Keratinocyte (primary cell): ENCODE measurements at regions not wholly inside any gene's neighbourhood (a gene's known extent, or its start where the extent isn't known, plus 50 kb on each side); places are given as distances from the start of the nearest gene placed in this dataset.

Experiments used
- DNase-seq: peaks from one replicate; pipeline ENCODE4 v3.0.0-alpha.2; 2011; ENCODE audit warnings: low read depth, missing footprints, low spot score
- FAIRE-seq: peaks from 2 replicates; lab custom pipeline; 2011; peaks lifted over from hg19 to GRCh38; lab: Jason Lieb, UNC
- H2AFZ ChIP-seq: 2 replicates; pipeline ENCODE4 v1.6.0; 2012; ENCODE audit warnings: low read length, control low read depth, inconsistent platforms; ENCODE audit not compliant: control insufficient read depth
- H3K27ac ChIP-seq: 2 replicates; pipeline ENCODE4 v1.5.1; 2011; ENCODE audit warnings: low read length; ENCODE audit not compliant: control insufficient read depth, insufficient read depth
- H3K27me3 ChIP-seq: 3 replicates; pipeline ENCODE4 v1.6.0; 2011; ENCODE audit warnings: low read length; ENCODE audit not compliant: control insufficient read depth, insufficient read depth; ENCODE audit errors: extremely low read depth
- H3K36me3 ChIP-seq, 2 experiments: 2 replicates in 1 of 2; 3 replicates in 1 of 2; pipeline ENCODE4 v1.5.1; 2011; ENCODE audit warnings: low read length in 2 of 2, mild to moderate bottlenecking in 1 of 2; ENCODE audit not compliant: control insufficient read depth in 2 of 2, insufficient read depth in 2 of 2; ENCODE audit errors: extremely low read depth in 1 of 2
- H3K4me1 ChIP-seq: 3 replicates; pipeline ENCODE4 v1.5.1; 2011; ENCODE audit warnings: low read length; ENCODE audit not compliant: control insufficient read depth, insufficient read depth; ENCODE audit errors: extremely low read depth
- H3K4me2 ChIP-seq: 3 replicates; pipeline ENCODE4 v1.6.0; 2011; ENCODE audit warnings: low read depth, low read length; ENCODE audit not compliant: control insufficient read depth, insufficient read depth; ENCODE audit errors: extremely low read depth
- H3K4me3 ChIP-seq, 3 experiments: fragments of 200-600 bp in 1 of 3; sonication (generic) in 1 of 3; 2 replicates in 2 of 3; 3 replicates in 1 of 3; pipeline ENCODE4 v1.5.1; 2011 to 2016; ENCODE audit warnings: low read length in 3 of 3, mild to moderate bottlenecking in 3 of 3, control low read depth in 2 of 3, inconsistent platforms in 1 of 3, low read depth in 1 of 3, mixed read lengths in 1 of 3, mixed run types in 1 of 3, moderate library complexity in 1 of 3; ENCODE audit not compliant: control insufficient read depth in 2 of 3, insufficient read depth in 2 of 3; ENCODE audit errors: extremely low read depth in 1 of 3
- H3K79me2 ChIP-seq: 2 replicates; pipeline ENCODE4 v1.6.0; 2012; ENCODE audit warnings: low read length; ENCODE audit not compliant: control insufficient read depth, insufficient read depth
- H3K9ac ChIP-seq: 3 replicates; pipeline ENCODE4 v1.6.0; 2011; ENCODE audit warnings: low read length; ENCODE audit not compliant: control insufficient read depth, insufficient read depth; ENCODE audit errors: extremely low read depth
- H3K9me1 ChIP-seq: 3 replicates; pipeline ENCODE4 v1.6.0; 2011; ENCODE audit warnings: low read length; ENCODE audit not compliant: control insufficient read depth, insufficient read depth; ENCODE audit errors: extremely low read depth
- H3K9me3 ChIP-seq: 2 replicates; pipeline ENCODE4 v1.5.1; 2012; ENCODE audit warnings: low read depth, low read length; ENCODE audit not compliant: control insufficient read depth
- H4K20me1 ChIP-seq: 3 replicates; pipeline ENCODE4 v1.6.0; 2011; ENCODE audit warnings: low read length; ENCODE audit not compliant: control insufficient read depth, insufficient read depth; ENCODE audit errors: extremely low read depth
- EZH2 ChIP-seq: IDR thresholded peaks from one replicate; pipeline ENCODE4 v1.6.1; 2012; ENCODE audit warnings: inconsistent platforms, mild to moderate bottlenecking, low read length, moderate library complexity
- dilution Hi-C: fragments of 300-500 bp; cut with MboI; formaldehyde crosslinking; loops from one replicate; pipeline ENCODE4 v1.7.0; 2020; ENCODE audit warnings: low sequenced_read_pairs; ENCODE audit not compliant: extremely low pct_ligation_motif_present
- TF ChIP-seq, protein P1 (sequence below), 3 experiments: IDR thresholded peaks in 1 of 3; conservative IDR thresholded peaks in 1 of 3; optimal IDR thresholded peaks in 1 of 3; 2 replicates in 2 of 3; 3 replicates in 1 of 3; pipeline versions ENCODE3 to v1.5.1; 2011; ENCODE audit warnings: low read length in 3 of 3, mild to moderate bottlenecking in 3 of 3, moderate library complexity in 2 of 3, control low read depth in 1 of 3, inconsistent platforms in 1 of 3; ENCODE audit not compliant: insufficient read depth in 2 of 3; ENCODE audit errors: extremely low read depth in 1 of 3

DNA sequence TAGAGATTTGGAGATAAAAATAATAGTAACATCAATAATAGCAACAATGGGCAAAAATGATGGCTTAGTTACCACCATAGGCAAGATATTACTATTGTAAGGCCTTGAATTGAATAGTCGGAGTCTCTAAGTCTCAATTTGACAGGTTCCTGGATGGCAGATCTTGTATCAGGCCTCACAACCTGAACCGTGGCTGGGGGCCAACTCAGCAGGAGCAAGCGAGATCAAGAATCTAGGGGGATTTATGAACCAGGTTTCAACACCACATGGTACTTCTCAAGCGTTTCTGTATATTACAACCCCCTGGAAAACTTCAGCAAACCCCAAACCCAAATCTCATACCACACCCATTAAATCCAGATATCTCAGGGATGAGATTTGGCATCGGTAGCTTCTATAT is 573.8 kb downstream of the LIG4 start:
- H4K20me1 ChIP-seq = no peaks in the 10 kb centered on the region
- H3K27me3 ChIP-seq = no peaks in the 10 kb centered on the region
- FAIRE-seq (no peak), DNase-seq (no peak)
- H3K4me3 ChIP-seq = no peak overlapping the region
- H2AFZ ChIP-seq = no peak overlapping the region
- TF ChIP-seq, protein P1, sequence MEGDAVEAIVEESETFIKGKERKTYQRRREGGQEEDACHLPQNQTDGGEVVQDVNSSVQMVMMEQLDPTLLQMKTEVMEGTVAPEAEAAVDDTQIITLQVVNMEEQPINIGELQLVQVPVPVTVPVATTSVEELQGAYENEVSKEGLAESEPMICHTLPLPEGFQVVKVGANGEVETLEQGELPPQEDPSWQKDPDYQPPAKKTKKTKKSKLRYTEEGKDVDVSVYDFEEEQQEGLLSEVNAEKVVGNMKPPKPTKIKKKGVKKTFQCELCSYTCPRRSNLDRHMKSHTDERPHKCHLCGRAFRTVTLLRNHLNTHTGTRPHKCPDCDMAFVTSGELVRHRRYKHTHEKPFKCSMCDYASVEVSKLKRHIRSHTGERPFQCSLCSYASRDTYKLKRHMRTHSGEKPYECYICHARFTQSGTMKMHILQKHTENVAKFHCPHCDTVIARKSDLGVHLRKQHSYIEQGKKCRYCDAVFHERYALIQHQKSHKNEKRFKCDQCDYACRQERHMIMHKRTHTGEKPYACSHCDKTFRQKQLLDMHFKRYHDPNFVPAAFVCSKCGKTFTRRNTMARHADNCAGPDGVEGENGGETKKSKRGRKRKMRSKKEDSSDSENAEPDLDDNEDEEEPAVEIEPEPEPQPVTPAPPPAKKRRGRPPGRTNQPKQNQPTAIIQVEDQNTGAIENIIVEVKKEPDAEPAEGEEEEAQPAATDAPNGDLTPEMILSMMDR (optimal IDR thresholded peaks at IDR 0.05 in 1 of 3, IDR thresholded peaks at IDR 0.05 in 1 of 3, conservative IDR thresholded peaks at IDR 0.05 in 1 of 3; ENCODE audit: extremely low read depth in 1 of 3, insufficient read depth in 2 of 3, low read length in 3 of 3) = no peak
- TF ChIP-seq EZH2 = no peak
- no peaks in the 10 kb centered on the region for H3K79me2 ChIP-seq
- H3K9me1 ChIP-seq = no peaks in the 10 kb centered on the region
- no peak overlapping the region for H3K4me2 ChIP-seq
- H3K27ac ChIP-seq = no peak overlapping the region
- H3K4me1 ChIP-seq = no peaks in the 10 kb centered on the region
- no peaks in the 10 kb centered on the region for H3K36me3 ChIP-seq
- H3K9me3 ChIP-seq = no peaks in the 10 kb centered on the region
- no peak overlapping the region for H3K9ac ChIP-seq
- dilution Hi-C loops = no loop called here

DNA sequence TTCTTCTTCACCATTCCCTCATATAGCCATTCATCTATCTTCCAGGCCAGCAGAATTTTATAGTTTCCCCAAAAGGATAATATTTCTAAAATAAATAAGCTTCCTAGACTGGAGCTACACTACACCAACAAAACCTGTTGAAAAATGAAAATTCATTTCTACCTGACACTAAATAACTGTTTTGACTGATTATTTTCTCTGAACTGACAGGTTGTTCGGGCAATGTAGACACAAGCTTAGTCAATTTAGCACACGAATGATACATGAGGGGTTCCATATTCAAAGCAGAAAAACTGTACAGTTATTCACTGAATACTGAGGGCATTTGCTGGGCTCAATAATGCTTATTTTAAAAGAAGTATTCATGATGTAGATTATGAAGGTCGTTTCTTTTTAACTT is 589.7 kb downstream of the LIG4 start:
- no peak for FAIRE-seq
- dilution Hi-C loops = no loop called here

More for the DNA sequence above, 589.7 kb downstream of the LIG4 start:
- H2AFZ ChIP-seq = no peak overlapping the region
- no peaks in the 10 kb centered on the region for H3K79me2 ChIP-seq
- H4K20me1 ChIP-seq = no peaks in the 10 kb centered on the region
- TF ChIP-seq EZH2 = no peak
- TF ChIP-seq, protein P1 (optimal IDR thresholded peaks at IDR 0.05 in 1 of 3, IDR thresholded peaks at IDR 0.05 in 1 of 3, conservative IDR thresholded peaks at IDR 0.05 in 1 of 3; ENCODE audit: extremely low read depth in 1 of 3, insufficient read depth in 2 of 3, low read length in 3 of 3) = no peak
- H3K9me1 ChIP-seq = no peaks in the 10 kb centered on the region
- no peak for DNase-seq
- H3K27ac ChIP-seq = no peak overlapping the region
- H3K9me3 ChIP-seq = no peaks in the 10 kb centered on the region
- no peaks in the 10 kb centered on the region for H3K4me1 ChIP-seq
- H3K4me2 ChIP-seq = no peak overlapping the region
- no peaks in the 10 kb centered on the region for H3K36me3 ChIP-seq
- no peaks in the 10 kb centered on the region for H3K27me3 ChIP-seq
- no peak overlapping the region for H3K4me3 ChIP-seq
- H3K9ac ChIP-seq = no peak overlapping the region
